ENCODE measurements at regions not wholly inside any gene's neighbourhood (a gene's known extent, or its start where the extent isn't known, plus 50 kb on each side); places are given as distances from the start of the nearest gene placed in this dataset.

DNA sequence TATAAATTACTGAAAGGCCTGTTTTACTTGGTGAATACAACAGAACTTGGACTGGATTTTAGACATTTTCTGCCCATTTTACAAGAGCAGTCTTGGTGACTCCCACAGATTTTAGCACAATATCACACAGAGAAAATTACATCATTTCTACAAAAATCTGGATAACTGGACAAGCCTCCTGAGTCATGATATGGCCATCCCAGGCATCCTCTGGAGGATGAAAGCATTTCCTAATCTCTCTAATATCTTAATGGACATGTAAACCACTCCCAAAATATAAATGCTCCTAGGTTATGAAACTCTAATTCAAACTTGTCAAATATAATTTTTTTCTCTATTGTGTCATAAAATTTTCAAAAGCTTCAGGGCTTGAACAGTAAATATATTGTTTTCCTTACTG, 1170.8 kb upstream of the PCDH7 start:
- no peaks in the 10 kb centered on the region for H3K36me3 ChIP-seq

DNA sequence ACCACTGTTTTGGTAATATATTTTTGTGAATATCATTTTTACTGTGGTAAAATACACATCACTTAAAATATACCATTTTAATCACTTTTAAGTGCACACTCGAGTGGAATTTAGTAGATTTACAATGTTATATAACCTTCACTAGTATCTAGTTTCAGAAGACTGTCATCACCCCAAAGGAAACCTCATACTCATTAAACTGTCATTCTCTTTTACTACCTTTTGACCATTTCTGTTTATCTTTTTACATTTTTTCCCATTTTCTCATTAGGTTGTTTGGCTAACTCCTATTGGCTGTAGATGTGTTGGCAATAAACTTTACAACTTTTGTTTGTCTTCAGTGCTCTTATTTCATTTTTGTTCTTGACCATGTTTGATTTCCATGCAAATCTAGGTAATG, 1168.3 kb upstream of the PCDH7 start:
- no peak for DNase-seq

More for the DNA sequence above, 1170.8 kb upstream of the PCDH7 start:
- TF ChIP-seq, protein P1, sequence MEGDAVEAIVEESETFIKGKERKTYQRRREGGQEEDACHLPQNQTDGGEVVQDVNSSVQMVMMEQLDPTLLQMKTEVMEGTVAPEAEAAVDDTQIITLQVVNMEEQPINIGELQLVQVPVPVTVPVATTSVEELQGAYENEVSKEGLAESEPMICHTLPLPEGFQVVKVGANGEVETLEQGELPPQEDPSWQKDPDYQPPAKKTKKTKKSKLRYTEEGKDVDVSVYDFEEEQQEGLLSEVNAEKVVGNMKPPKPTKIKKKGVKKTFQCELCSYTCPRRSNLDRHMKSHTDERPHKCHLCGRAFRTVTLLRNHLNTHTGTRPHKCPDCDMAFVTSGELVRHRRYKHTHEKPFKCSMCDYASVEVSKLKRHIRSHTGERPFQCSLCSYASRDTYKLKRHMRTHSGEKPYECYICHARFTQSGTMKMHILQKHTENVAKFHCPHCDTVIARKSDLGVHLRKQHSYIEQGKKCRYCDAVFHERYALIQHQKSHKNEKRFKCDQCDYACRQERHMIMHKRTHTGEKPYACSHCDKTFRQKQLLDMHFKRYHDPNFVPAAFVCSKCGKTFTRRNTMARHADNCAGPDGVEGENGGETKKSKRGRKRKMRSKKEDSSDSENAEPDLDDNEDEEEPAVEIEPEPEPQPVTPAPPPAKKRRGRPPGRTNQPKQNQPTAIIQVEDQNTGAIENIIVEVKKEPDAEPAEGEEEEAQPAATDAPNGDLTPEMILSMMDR (IDR thresholded peaks at IDR 0.05), result no peak
- Histone ChIP-seq H3K27ac (no peak overlapping the region), H3K9me3 (no peaks in the 10 kb centered on the region), H3K4me3 (no peak overlapping the region), H3K27me3 (no peaks in the 10 kb centered on the region), H3K4me1 (no peaks in the 10 kb centered on the region)
- DNase-seq (no peak), ATAC-seq (no peak)
- intact Hi-C loops (cut with DNase I), result no loop called here

DNA sequence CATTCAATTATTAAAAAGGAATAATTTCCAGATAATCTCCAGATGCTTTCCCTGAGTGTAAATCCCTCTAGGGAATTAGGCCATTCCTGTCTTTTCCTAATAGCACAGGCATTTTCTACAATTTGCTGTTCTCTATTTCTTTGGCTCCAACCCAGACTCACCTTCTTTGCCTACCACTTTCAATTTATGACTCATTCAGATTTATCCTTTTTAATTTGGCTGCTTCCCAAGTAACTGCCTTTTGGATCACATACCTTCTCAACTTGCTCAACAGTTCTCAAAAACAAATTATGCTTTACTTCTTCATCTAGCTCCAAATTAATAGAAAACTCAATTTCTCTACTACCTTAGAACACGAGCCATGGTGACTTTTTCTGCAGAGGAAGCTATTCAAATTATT, 1166.3 kb upstream of the PCDH7 start:
- H3K27me3 ChIP-seq, result no peaks in the 10 kb centered on the region
- H3K4me3 ChIP-seq, result no peak overlapping the region
- H3K4me1 ChIP-seq, result no peaks in the 10 kb centered on the region
- intact Hi-C loops (cut with DNase I), result no loop called here
- no peak overlapping the region for H3K27ac ChIP-seq
- ATAC-seq (no peak), DNase-seq (no peak)
- H3K36me3 ChIP-seq, result no peaks in the 10 kb centered on the region
- no peaks in the 10 kb centered on the region for H3K9me3 ChIP-seq
- TF ChIP-seq, protein P1 (IDR thresholded peaks at IDR 0.05), result no peak

More for the DNA sequence above, 1168.3 kb upstream of the PCDH7 start:
- Histone ChIP-seq H3K36me3 (no peaks in the 10 kb centered on the region), H3K4me3 (no peak overlapping the region), H3K27ac (no peak overlapping the region), H3K9me3 (no peaks in the 10 kb centered on the region), H3K27me3 (no peaks in the 10 kb centered on the region), H3K4me1 (no peaks in the 10 kb centered on the region)
- no peak for ATAC-seq
- intact Hi-C loops (cut with DNase I), result no loop called here
- TF ChIP-seq, protein P1 (IDR thresholded peaks at IDR 0.05), result no peak

DNA sequence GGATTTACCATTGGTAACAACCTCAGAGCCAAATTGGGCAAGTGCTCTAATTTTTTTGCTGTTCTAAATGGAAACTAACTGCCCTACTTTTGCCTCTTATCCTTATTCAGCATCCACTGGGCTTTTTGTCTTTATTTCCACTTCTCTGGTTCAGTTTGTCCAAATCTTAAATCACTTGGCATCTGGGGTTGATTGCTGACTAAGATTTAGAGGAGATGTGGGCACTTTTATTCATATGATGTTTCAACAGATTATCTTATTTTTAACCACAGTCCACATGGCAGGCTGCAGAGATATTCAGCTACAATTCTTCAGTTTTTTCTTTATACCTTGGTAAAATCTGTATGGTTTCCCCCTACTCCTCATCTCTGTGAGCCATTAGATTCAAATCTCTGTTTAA, 1161.4 kb upstream of the PCDH7 start:
- Histone ChIP-seq H3K4me3 (no peak overlapping the region), H3K9me3 (no peaks in the 10 kb centered on the region), H3K27ac (no peak overlapping the region), H3K27me3 (no peaks in the 10 kb centered on the region), H3K4me1 (no peaks in the 10 kb centered on the region), H3K36me3 (no peaks in the 10 kb centered on the region)
- DNase-seq (no peak), ATAC-seq (no peak)
- TF ChIP-seq, protein P1 (IDR thresholded peaks at IDR 0.05), result no peak
- intact Hi-C loops (cut with DNase I), result no loop called here

DNA sequence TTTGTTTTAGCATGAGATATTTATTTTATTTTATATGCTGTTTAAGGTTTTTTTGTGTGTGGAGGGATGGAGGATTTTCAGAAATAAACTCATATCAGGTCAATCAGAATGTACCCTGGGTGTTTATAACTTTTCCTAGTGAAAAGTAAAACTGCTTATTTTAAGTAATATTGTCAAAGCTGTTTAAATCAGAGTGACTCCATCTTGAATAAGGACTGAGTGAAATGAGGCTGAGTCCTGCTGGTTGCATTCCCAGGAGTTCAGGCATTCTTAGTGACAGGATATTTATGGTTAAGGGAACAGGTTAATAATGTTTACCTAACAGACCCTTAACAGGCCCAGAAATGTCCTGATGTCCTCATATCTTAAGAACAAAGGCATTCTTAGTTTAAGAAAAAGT, 1160.9 kb upstream of the PCDH7 start:
- intact Hi-C loops (cut with DNase I), result no loop called here
- no peaks in the 10 kb centered on the region for H3K4me1 ChIP-seq
- DNase-seq, result no peak

More for the DNA sequence above, 1160.9 kb upstream of the PCDH7 start:
- Histone ChIP-seq H3K36me3 (no peaks in the 10 kb centered on the region), H3K4me3 (no peak overlapping the region), H3K27ac (no peak overlapping the region), H3K27me3 (no peaks in the 10 kb centered on the region), H3K9me3 (no peaks in the 10 kb centered on the region)
- no peak for ATAC-seq
- TF ChIP-seq, protein P1 (IDR thresholded peaks at IDR 0.05), result no peak
